NCI-H1417 treated with DMSO at 0.1 percent for 48 hours (cell line): ENCODE measurements at regions not wholly inside any gene's neighbourhood (a gene's known extent, or its start where the extent isn't known, plus 50 kb on each side); places are given as distances from the start of the nearest gene placed in this dataset.

Source experiments
- DNase-seq: peaks from one replicate; lab custom pipeline; 2025; lab: John Stamatoyannopoulos, UW

DNA sequence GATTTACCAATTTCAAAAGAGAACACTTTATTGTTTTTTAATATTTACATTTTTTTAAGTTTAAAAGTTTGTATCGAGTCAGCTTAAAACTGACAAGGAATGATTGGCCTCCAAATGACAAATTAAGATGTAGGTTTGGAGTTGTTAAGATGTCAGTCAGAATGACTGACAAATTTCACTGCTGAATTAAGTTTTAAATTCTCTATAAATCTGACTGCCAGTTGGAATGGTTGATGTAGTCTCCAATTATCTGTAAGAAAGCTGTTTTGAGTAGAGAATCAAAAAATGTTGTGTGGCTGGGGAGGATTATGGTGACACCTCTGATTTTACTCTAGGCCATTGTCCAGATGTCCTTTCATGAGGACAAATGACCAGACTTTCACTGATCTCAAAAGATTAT lies 165.3 kb upstream of the CDH20 start:
- DNase-seq: no peak

- no peak for DNase-seq
These were observed 163.8 kb upstream of the CDH20 start for GRCh38 chr18:61169386-61169785.

- no peak for DNase-seq
These were observed 160.6 kb upstream of the CDH20 start for GRCh38 chr18:61172624-61173023.

- no peak for DNase-seq
These were observed 159.7 kb upstream of the CDH20 start for GRCh38 chr18:61173554-61173953.

- DNase-seq: no peak
These were observed 149.4 kb upstream of the CDH20 start for GRCh38 chr18:61183798-61184197.

DNA sequence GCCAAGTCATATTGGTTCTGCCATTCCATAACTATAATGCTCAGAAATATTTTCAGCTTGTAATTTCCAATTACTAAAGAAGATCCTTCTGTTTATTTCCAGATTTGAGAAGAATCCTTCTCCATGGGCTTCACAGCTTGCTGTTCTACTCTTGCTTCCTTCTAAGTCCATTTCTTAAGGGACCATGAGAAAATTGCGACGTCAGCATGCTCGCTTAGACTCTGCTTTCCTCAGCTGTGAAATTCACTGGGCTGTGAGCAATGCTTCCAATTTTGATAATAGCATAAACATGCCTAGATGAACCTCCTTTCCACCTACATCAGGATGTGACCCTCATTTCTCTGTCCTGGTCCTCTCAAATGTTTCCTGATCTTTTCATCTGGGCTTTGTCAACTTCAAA lies 145.3 kb upstream of the CDH20 start:
- DNase-seq: no peak

- no peak for DNase-seq
These were observed 143.9 kb upstream of the CDH20 start for GRCh38 chr18:61189376-61189775.

GRCh38 chr18:61194726-61195125 lies 138.5 kb upstream of the CDH20 start:
- no peak for DNase-seq

DNA sequence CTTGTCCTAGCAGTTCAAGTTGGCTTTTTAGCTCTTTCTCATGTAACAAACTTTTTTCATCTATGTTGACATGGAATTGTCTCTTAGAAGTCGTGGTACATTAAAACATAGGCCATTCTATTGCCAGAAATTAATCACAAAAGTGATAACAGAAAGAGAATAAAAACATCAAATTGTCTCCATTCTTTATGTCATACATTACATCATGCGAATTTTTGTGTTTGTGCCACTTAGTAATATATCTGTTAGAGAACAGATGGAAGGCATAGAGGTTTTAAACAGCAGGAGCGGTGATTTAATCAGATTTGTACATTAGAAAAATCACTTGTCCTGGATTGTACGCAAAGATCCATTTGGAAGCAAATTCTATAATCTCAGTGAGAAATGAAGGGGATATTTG lies 136.5 kb upstream of the CDH20 start:
- DNase-seq: no peak

GRCh38 chr18:61198486-61198885 lies 134.7 kb upstream of the CDH20 start:
- no peak for DNase-seq

DNA sequence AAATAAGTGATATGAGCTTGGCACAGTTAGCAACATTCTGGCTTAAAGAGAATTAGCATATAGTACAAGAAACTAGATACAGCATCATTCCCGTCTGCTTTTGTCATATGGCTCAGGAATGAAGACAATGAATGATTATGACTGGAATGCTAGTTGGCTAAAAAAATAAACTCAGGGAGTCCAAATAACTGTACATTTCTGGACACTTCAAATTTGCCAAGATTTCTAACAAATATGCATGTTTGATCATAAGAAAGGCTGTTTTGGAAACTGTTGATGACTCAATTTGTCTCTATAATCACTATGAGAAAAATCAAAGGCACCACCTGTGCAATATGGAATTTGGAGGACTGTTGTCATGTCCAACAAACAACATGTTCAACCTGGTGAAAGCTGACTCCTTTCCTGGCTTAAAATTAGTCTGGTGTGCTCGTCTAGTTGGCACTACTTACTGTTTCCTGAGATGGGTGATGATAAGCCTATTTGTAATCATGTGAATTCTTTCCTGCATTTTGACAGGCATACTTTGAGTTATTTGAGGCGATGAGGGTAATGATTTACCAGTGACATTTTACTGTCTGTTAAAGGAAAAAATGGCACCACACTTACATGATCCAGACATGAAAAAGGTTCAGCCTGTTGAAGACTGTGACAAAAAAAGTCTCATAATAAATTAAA lies 133.9 kb upstream of the CDH20 start:
- DNase-seq: no peak

DNA sequence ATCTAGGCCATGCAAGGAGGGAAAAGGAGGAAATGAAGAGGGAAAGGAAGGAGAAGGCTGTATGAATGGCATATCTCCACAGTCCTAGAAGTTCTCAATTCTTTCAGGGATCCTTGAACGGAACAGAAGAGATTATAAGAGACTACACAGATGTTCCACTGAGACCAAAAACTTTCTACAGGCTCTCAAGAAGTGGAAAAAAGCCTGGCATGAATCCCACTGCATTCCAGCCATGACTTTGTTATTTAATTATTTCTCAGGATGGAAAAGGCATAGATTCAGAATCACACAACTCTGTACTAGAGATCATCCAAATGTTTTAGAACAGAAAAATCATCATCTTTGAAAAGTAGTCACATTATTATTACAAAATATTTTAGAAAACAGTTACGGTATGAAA lies 131.7 kb upstream of the CDH20 start:
- no peak for DNase-seq

GRCh38 chr18:61203151-61203550 lies 130.1 kb upstream of the CDH20 start:
- no peak for DNase-seq

GRCh38 chr18:61209801-61210200 lies 123.4 kb upstream of the CDH20 start:
- no peak for DNase-seq

- no peak for DNase-seq
These were observed 117.2 kb upstream of the CDH20 start for GRCh38 chr18:61216051-61216450.

GRCh38 chr18:61222206-61222605 lies 111.0 kb upstream of the CDH20 start:
- DNase-seq: no peak

DNA sequence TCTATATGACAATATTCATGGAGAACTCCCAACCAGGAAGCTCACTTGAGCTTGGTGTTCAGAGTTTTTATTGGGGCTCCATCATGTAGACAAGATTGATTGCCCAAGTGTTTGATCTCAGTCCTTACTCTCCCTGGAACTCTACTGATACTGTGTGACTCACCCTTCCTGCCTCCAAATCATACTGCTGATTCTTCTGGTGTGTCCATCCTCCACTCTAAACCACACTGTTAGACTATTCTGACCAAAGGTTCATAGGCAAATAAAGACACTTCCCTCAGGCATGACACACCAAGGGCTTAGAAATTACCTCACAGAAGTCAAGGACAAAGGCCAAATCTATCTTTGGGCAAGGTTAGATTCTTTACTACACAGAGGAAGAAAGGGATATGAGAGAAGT lies 107.9 kb upstream of the CDH20 start:
- DNase-seq: no peak

- no peak for DNase-seq
These were observed 96.7 kb upstream of the CDH20 start for GRCh38 chr18:61236356-61237057.

DNA sequence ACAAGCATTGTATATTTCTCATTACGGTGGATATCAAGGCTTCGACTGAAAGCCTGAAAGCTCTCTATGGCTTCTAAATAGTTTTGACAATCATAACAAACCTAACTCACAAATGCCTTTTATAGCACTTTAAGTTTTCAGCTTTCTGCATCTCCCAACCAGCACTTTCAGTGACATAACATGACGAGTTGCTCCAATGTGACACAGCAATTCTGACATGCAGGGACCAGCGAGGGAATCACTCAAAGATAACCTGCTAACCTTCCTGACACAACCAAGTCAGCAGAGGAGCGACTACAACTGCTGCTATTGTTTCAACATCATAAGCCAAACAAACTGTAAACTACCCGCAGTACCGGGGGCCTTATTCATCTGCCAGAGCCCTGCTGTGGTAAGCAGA lies 95.7 kb upstream of the CDH20 start:
- no peak for DNase-seq

GRCh38 chr18:61239051-61239450 lies 94.2 kb upstream of the CDH20 start:
- DNase-seq: peak; percentile 89

GRCh38 chr18:61241260-61241853 lies 91.9 kb upstream of the CDH20 start:
- no peak for DNase-seq

GRCh38 chr18:61244632-61245031 lies 88.6 kb upstream of the CDH20 start:
- no peak for DNase-seq

DNA sequence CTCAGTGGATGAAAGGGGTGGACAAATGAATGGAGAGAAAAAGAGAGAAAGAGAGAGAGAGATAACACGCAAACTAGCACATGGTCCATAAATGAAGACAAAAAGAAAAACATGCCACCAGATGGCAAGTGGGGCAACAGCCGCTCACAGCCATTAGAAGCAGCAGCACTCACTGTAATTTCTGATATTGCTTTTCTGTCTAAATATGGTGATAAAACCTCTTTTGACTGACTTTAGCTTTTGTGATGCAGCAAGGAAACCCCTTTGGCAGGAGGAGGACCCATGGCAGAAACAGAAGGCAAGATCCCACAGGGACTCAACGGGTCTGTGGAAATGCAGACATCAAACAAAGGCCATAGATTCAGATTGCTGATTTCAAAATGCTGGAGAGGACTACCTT lies 88.0 kb upstream of the CDH20 start:
- no peak for DNase-seq

GRCh38 chr18:61248589-61248988 lies 84.6 kb upstream of the CDH20 start:
- no peak for DNase-seq
